ENCODE measurements at regions not wholly inside any gene's neighbourhood (a gene's known extent, or its start where the extent isn't known, plus 50 kb on each side); places are given as distances from the start of the nearest gene placed in this dataset.

DNA sequence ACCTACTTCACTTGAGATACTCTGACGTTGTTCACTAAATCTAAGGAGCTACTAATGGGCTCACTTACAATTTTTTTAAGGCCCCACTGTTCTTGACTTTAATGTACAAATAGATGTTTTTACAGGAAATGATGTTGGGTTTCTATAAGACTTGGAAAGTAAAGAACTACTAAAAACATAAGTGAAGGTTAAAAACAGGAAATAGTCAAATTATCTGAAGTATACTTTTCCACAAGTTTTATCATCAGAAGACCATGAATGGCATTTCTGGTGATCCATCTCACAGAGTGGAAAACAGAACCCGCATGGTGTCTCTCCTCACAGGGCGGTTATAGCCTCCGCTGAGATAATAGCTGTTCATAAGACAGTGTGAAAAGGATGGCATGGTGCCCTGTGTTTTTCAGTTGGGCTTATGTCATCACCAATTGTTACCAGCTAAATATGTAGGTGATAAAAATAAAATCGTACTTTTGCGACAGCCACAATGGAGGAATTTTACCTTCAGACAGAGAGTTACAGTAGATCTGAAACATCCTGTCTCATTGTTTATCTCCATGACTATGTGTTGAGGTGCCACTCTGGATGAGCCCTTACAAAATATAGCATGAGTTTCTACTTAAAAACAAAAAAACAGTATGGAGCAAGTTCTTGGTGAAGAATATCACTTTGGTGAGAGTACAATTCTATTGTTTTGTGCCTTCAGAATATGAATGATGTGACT is 462.4 kb downstream of the RAP2B start:
- Mint-ChIP-seq H3K27me3 (no peaks in the 10 kb centered on the region), H3K9me3 (peaks cover 4% of the 10 kb centered on the region), H3K27ac (peak overlapping the region; percentile 89), H3K36me3 (ENCODE audit: low read depth) (no peaks in the 10 kb centered on the region), H3K4me3 (peak overlapping the region; percentile 50), H3K4me1 (ENCODE audit: low read depth) (peaks cover 79% of the 10 kb centered on the region)
- no peaks in the 10 kb centered on the region for H3K9me3 ChIP-seq (ENCODE audit: control insufficient read depth in 1 of 2, insufficient read depth in 1 of 2, low read length in 2 of 2)
- peak overlapping the region; percentile 16 to 58 for H3K27ac ChIP-seq (ENCODE audit: low read depth in 1 of 2, low read length in 2 of 2)
- ATAC-seq (ENCODE audit: poor library complexity) (peak; percentile 78), DNase-seq (peak in 9 of 14 experiments; percentile 8 to 66 (median 38))
- TF ChIP-seq, protein P1, sequence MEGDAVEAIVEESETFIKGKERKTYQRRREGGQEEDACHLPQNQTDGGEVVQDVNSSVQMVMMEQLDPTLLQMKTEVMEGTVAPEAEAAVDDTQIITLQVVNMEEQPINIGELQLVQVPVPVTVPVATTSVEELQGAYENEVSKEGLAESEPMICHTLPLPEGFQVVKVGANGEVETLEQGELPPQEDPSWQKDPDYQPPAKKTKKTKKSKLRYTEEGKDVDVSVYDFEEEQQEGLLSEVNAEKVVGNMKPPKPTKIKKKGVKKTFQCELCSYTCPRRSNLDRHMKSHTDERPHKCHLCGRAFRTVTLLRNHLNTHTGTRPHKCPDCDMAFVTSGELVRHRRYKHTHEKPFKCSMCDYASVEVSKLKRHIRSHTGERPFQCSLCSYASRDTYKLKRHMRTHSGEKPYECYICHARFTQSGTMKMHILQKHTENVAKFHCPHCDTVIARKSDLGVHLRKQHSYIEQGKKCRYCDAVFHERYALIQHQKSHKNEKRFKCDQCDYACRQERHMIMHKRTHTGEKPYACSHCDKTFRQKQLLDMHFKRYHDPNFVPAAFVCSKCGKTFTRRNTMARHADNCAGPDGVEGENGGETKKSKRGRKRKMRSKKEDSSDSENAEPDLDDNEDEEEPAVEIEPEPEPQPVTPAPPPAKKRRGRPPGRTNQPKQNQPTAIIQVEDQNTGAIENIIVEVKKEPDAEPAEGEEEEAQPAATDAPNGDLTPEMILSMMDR (IDR thresholded peaks at IDR 0.05): no peak
- peaks cover 17% of the 10 kb centered on the region for H3K4me1 ChIP-seq (ENCODE audit: insufficient read depth, low read length)
- H3K27me3 ChIP-seq (ENCODE audit: control insufficient read depth in 1 of 2, insufficient read depth in 2 of 2, low read length in 2 of 2): no peaks in the 10 kb centered on the region
- CTCF ChIA-PET: interaction anchor here (0.7 to 1.0 kb wide), 2 partner anchors 11 to 71 kb away, joined by 3 to 4 read pairs; no protein-coding TSS in a partner anchor
- no peaks in the 10 kb centered on the region for H3K36me3 ChIP-seq (ENCODE audit: insufficient read depth, low read length)
- intact Hi-C loops (cut with DNase I, micrococcal nuclease): loop anchor here (5.0 to 10.0 kb wide), 2 partner anchors 460 to 698 kb away; partner anchors contain the start of genes RAP2B (in 2 of the 2) and DHX36 (in 1 of the 2)
- H3K4me3 ChIP-seq (ENCODE audit: low read length): no peak overlapping the region
- POLR2A ChIA-PET: interaction anchor here (0.5 to 1.7 kb wide), 10 partner anchors 18 to 811 kb away, joined by 3 to 9 read pairs (median 4); no protein-coding TSS in a partner anchor

DNA sequence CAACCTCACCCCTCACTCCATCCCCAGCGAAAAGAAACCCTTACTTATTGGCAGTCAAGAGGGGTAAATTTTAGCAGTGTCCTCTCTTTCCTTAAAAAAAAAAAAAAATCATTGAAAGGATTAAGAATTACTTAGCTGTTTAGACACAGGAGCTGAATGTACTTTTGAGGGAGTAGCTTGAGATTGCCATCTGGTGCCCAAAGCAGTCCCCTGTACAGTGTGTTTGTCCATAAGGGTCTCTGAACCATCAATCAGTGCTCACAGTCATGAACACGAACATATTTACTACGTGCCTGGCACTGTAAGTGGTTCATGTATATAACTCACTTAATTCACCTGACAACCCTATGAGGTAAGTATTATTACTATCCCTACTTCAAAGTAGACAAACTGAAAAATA is 463.5 kb downstream of the RAP2B start:
- H3K27ac Mint-ChIP-seq: no peak overlapping the region
- Histone ChIP-seq H3K27ac (ENCODE audit: low read depth in 1 of 2, low read length in 2 of 2) (no peak overlapping the region), H3K4me1 (ENCODE audit: insufficient read depth, low read length) (peaks cover 21% of the 10 kb centered on the region), H3K36me3 (ENCODE audit: insufficient read depth, low read length) (no peaks in the 10 kb centered on the region), H3K9me3 (ENCODE audit: control insufficient read depth in 1 of 2, insufficient read depth in 1 of 2, low read length in 2 of 2) (no peaks in the 10 kb centered on the region), H3K4me3 (ENCODE audit: low read length) (no peak overlapping the region), H3K27me3 (ENCODE audit: control insufficient read depth in 1 of 2, insufficient read depth in 2 of 2, low read length in 2 of 2) (no peaks in the 10 kb centered on the region)
- no peak overlapping the region for H3K4me3 Mint-ChIP-seq
- peaks cover 4% of the 10 kb centered on the region for H3K9me3 Mint-ChIP-seq
- no peaks in the 10 kb centered on the region for H3K36me3 Mint-ChIP-seq (ENCODE audit: low read depth)
- ChIA-PET POLR2A (interaction anchor here (0.6 to 1.7 kb wide), 4 partner anchors 17 to 163 kb away, joined by 3 to 7 read pairs (median 3); no protein-coding TSS in a partner anchor), CTCF (interaction anchor here (0.6 kb wide), 1 partner anchor 371 kb away, joined by 3 read pairs; no protein-coding TSS in a partner anchor)
- no peak for ATAC-seq (ENCODE audit: poor library complexity)
- no peaks in the 10 kb centered on the region for H3K27me3 Mint-ChIP-seq
- DNase-seq: no peak
- TF ChIP-seq, protein P1 (IDR thresholded peaks at IDR 0.05): no peak
- intact Hi-C loops (cut with DNase I, micrococcal nuclease): loop anchor here (5.0 to 10.0 kb wide), 2 partner anchors 461 to 697 kb away; partner anchors contain the start of genes RAP2B (in 2 of the 2) and DHX36 (in 1 of the 2)
- H3K4me1 Mint-ChIP-seq (ENCODE audit: low read depth): peaks cover 87% of the 10 kb centered on the region

DNA sequence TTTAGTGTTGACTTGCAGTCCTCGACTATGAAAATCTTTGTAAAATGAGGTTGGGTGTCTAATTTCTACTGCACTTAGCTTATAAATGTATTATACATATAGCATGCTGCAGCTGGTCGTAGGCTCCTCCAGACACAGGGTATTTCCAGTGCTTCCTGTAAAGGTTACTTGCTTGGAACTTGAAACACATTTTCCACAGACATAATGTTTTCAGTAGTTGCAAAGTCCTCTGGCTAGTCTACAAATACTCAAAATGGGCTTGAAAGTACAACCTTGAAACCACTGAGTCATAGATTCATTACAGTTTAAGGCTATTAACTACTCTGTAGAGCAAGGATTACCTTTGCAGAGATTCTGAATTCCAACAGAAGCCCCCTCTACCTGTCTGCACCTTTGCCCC is 464.1 kb downstream of the RAP2B start:
- no peaks in the 10 kb centered on the region for H3K9me3 ChIP-seq (ENCODE audit: control insufficient read depth in 1 of 2, insufficient read depth in 1 of 2, low read length in 2 of 2)
- ChIA-PET POLR2A (interaction anchor here (0.6 kb wide), 1 partner anchor 21 kb away, joined by 3 read pairs; no protein-coding TSS in a partner anchor), CTCF (no interaction called here)
- H3K36me3 Mint-ChIP-seq (ENCODE audit: low read depth): no peaks in the 10 kb centered on the region
- H3K36me3 ChIP-seq (ENCODE audit: insufficient read depth, low read length): no peaks in the 10 kb centered on the region
- intact Hi-C loops (cut with DNase I, micrococcal nuclease): loop anchor here (5.0 to 10.0 kb wide), 2 partner anchors 461 to 696 kb away; partner anchors contain the start of genes RAP2B (in 2 of the 2) and DHX36 (in 1 of the 2)
- no peak overlapping the region for H3K4me3 Mint-ChIP-seq
- H3K4me1 ChIP-seq (ENCODE audit: insufficient read depth, low read length): peaks cover 24% of the 10 kb centered on the region
- H3K27ac ChIP-seq (ENCODE audit: low read depth in 1 of 2, low read length in 2 of 2): no peak overlapping the region
- no peak for DNase-seq
- no peaks in the 10 kb centered on the region for H3K27me3 Mint-ChIP-seq
- TF ChIP-seq, protein P1 (IDR thresholded peaks at IDR 0.05): no peak
- H3K4me1 Mint-ChIP-seq (ENCODE audit: low read depth): peaks cover 82% of the 10 kb centered on the region
- peaks cover 4% of the 10 kb centered on the region for H3K9me3 Mint-ChIP-seq
- no peak overlapping the region for H3K27ac Mint-ChIP-seq
- H3K27me3 ChIP-seq (ENCODE audit: control insufficient read depth in 1 of 2, insufficient read depth in 2 of 2, low read length in 2 of 2): no peaks in the 10 kb centered on the region
- H3K4me3 ChIP-seq (ENCODE audit: low read length): no peak overlapping the region
- ATAC-seq (ENCODE audit: poor library complexity): no peak
